TTC549 (cell line): ENCODE measurements at regions not wholly inside any gene's neighbourhood (a gene's known extent, or its start where the extent isn't known, plus 50 kb on each side); places are given as distances from the start of the nearest gene placed in this dataset.
"Not testable (repeated sequence)": the region's sequence is repeated elsewhere in the genome, so short reads cannot be mapped to it uniquely, and the experiment has no call there.

ENCODE experiments used
- FAIRE-seq: peaks from 2 replicates; lab custom pipeline; 2012; peaks lifted over from hg19 to GRCh38; lab: Jason Lieb, UNC

DNA sequence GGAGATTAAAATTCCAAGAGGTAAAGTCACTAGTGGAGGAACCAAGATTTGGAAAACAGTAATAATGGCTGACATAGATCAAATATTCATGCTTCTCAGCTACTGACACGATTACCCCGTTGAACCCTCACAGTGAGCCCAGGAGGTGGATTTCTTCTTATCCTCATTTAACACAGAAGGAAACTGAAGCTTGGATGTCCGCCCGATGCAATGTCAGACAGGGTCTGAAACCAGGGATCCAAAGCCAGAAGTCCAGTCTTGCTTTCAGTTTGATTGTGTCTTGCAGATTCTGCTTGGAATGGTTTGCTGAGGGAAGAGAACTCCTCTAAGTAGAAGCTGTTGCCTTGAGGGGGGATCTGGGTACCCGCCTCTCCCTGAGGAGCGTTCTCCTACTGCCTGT is 404.7 kb downstream of the KCNRG start:
- FAIRE-seq = no peak

DNA sequence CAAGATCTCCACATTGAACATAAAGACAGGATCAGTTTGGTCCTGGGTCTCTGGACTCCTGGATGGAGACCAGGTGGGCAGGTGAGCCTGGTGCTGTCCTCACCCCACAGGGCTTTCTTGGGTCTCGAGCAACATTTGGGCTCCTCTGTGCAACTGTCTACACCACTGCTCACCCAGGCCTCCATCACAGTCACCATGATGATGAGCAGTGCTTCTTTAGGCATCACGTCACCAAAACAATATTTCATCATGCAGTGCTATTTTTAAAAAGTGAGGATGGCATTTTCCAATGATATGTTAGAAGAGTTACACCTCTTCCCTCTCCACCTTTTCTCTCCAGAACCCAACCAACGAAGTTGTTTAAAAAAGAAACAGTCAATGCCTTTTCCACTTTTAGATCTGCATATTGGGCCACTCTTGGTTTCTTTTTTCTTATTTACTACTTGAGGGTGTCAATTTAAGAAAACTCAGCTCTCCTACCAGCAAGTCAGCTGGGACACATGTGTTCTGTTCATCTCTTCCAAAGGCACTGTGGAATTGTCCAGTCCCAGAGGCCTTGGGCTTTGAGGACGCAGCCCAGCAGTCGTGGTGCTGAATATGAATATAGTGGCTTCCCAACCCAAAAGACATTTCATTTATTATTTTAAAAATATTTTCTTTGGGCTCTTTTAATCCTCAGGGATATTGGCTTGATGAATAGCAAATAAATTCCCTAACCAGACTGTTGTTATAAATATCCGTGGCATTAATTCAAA is 405.7 kb downstream of the KCNRG start:
- FAIRE-seq = no peak

DNA sequence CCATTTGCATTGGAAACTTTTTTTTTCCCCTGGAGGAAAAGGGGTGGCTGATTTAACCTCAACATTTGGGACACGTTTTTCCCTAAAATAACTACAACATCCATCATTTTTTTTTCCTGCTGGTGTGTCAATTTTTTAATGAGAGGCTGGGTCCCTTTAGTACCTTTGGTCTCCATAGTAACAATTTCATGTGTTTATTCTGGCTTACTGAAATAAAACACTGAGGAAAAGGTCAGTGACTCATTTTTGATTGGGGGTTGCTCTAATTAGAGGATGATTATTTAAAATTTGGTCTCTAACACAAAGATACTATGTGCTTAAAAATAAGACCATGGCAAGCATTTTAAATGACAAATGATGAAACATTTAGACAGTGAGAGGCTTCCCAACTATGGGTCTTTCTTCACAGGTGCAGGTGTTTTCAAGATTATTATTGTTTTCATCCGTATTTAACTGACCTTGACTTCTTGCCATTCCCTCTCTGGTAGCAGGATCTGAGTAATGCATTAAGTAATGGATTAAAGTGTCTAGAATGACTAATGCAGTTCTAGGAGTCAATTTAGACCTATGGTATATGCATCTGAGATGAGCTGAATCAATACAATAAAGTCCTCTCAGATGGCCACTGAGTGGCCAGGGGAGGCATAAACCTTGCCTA is 406.4 kb downstream of the KCNRG start:
- no peak for FAIRE-seq

DNA sequence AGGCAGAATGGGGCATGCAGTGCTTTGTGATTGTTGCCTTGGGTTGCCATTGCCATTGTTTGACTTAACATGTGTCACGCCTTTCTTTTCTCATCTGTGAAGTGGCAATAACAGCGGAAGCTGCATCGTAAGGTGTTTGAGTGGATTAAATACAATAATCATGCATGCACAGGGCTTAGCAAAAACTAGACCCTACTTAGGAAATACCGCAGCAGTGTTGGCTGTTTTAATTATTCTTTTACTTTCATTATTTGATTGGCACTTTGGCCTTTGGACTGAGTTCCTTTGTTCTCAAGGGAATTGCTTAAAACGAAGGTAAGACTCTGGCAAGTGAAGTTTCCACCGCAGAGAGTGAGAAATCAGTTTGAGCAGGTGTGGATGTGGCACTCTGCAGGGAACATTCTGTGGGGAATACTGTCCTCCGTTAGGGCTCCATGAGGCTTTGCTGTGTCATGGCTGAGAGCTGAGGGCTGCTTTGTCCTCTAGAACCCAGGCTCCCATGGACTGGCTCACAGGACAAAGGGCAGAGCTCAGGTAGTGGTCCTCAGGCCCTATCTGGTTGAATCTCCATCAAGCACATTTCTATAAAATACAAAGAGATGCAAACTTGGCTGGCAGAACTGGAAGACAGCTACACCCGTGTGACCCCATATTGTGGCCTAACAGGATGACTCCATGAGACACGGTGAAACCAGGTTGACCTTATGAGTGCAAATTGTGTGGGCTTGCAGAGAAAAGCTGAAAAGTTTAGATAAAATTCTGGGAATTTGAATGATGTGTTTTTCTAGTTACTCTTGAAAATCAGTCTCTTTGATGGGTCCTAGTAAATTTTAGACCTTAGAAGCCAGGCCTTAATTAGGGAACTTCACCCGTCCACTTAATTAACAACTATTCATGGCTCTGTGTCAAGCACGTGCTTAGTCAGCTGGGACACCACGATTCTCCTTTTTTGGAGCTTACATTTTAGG is 407.2 kb downstream of the KCNRG start:
- no peak for FAIRE-seq

DNA sequence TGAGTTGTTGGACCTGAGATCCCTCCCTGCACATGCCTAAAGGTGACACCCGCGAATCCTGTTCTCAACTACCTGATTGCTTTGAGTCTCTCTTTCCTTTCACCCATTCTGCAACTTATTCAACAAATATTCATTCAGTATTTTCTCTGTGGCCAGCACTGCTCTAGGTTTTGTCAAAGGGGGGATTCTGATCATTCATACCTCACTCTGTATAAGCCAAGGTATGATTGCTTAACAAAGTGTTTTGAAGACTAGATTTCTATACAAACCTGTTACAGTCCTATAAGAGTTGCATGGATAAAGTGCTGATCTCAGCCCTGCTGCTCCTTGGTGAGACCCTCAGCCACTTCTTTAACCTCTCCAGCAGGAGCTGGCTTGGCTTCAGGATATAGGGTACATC is 409.7 kb downstream of the KCNRG start:
- no peak for FAIRE-seq

DNA sequence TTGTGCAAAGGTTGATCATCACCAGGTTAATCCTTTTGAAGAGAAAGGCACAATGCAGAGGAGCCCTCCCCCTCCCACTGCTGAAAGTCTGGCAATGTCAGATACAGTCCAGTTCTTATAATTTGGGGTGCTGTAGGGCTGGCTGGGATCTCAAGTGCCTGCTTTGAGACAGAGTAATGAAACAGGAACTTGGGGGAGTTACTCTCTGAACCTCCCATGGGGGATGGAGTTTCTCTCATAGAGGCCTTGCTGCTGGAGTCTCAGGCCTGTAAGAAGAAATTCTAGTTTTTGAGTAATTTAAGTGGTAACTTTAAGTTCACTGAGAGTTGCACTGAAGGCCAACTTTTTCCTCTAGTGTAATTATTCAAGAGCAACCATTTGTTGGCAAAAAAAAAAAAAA is 410.5 kb downstream of the KCNRG start:
- no peak for FAIRE-seq

DNA sequence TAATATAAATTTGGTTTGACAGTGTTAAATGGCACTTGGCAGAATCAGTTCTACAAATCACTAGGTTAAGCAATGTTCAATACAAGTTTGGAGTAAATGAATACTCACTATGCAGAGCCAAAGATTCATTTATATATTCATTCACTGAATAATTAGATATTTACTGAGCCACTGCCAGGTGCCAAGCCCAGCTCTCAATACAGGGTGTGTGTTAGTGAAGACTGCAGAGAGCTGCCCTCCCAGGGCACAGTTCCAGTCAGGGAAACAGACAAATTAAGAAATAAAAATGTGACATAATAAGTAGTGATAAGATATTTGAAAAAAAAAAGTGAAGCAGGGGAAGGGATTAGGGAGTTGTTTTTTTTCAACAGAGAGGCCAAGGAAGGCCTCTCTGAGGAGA is 411.7 kb downstream of the KCNRG start:
- FAIRE-seq = no peak

DNA sequence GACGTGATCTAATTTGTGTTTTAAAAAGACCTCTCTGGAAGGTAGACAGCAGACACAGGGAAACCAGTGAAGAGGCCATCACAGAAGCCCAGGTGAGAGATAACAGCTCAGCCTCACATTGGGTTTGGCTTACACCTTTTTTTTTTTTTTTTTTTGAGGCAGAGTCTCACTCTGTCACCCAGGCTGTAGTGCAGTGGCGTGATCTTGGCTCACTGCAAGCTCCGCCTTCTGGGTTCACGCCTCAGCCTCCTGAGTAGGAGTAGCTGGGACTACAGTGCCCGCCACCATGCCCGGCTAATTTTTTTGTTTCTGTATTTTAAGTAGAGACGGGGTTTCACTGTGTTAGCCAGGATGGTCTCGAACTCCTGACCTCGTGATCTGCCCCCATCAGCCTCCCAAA is 412.3 kb downstream of the KCNRG start:
- FAIRE-seq = not testable (repeated sequence)

DNA sequence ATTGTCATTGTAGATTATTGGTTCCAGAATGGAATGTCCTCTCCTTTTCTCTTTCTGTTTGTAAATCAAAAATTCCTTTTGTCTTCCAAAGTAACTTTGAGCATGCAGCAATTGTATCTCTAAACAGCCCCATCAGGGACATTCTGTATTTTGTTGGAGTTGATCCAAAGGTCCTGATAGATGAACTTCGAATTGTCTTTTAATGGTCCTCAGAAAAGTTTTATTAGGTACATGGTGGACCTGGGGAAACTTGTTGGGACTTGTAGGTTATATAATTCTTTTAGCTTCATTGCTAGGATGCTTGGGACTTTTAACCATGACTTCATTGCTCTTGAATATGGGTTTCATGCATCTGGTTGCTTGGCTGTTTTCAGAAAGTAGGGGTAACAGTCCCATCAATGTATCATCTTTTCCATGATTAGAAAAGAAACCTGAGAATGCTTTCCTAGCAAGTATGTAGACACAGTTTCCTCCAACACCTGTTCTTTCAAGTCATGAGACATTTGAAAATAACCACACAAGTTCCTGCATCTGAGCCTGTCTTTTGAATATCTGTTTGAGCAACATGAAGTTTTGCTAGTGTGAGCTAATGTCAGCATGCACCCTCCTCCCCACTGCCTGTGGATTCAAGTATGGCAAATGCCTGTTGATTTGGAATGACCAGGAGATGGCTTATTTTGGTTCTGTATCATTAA is 413.1 kb downstream of the KCNRG start:
- no peak for FAIRE-seq

DNA sequence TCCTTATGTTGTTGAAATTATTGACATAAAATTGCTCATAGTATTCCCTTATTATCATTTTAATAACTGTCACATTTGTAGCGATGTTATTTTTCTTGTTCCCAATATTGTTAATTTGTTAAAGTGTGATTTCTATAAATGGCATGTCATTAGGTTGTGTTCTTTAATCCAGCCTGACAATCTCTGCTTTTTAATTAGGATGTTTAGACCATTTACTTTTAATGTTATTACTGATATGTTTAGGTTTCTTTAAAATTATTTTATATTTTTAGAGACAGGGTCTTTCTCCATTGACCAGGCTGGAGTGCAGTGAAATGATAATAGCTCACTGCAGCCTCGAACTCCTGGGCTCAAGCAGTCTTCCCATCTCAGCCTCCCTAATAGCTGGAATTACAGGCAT is 408.5 kb downstream of the DLEU7 start:
- peak; percentile 3 for FAIRE-seq

DNA sequence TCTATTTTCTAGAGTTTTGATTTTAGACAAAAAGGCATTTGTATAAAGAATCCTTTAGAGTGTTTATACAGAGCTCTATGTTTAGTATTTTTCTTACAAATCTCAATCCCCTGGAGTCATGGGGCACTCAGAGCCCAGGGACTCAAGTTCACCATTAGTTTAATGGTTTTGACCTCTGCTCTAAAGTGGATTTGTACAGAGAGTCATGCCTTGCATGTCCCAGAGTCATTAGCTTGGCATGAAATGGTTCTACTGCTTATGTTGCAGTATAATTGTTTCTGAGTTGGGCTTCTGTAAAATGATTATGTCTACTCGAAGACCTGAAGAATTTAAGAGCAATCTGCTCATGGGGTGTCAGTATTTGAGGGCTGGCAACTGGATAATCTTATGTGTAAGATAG is 406.2 kb downstream of the DLEU7 start:
- FAIRE-seq = no peak

DNA sequence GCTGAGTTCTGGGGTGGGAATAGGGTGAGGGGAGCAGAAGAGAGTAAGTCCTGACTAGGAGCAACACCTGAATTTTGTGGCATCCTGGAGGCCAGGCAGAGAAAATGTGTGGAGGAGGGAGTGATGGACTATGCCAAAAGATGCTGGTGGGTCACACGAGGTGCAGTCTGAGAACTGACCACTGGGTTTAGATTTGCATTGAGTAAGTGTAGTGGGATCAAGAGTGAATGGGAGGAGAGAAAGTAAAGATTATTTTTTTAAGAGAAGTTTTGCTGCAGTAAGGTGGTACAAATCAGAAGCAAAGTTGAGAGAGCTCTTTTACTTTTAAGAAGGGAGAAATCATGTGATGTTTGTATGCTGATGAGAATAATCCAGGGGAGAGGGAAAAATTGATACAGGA is 405.1 kb downstream of the DLEU7 start:
- no peak for FAIRE-seq

DNA sequence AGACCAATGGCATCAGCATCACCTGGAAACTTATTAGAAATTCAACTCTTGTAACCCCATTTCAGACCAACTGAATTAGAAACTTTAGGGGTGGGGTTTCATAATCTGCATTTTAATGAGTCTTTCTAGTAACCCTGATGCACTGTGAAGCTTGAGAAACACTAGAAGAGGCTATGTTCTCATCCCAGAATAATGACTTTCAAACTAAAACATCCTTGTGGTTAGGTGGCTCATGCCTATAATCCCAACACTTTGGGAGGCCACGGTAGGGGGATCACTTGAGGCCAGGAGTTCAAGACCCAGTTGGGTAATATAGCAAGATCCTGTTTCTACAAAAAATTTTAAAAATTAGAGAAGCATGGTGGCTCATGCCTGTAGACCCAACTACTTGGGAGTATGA is 402.4 kb downstream of the DLEU7 start:
- no peak for FAIRE-seq

DNA sequence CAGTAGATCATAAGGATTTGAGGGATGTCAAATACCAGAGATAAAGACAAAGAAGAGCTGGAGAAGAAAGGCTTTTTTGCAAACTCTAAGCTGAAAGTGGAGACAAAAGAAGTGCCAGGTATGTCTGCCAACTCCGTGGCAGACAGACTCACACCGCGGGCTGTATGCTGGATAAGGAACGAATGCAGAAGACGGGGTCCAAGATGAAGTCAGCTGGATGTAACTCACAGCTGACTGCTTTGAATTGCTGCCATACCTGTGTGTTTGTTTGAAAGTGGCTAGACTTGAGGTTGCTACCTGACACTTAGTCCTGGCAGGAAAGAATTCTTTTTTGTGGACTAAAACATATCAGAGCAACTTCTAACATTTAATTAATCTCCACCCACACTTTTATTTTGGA is 398.8 kb downstream of the DLEU7 start:
- no peak for FAIRE-seq

DNA sequence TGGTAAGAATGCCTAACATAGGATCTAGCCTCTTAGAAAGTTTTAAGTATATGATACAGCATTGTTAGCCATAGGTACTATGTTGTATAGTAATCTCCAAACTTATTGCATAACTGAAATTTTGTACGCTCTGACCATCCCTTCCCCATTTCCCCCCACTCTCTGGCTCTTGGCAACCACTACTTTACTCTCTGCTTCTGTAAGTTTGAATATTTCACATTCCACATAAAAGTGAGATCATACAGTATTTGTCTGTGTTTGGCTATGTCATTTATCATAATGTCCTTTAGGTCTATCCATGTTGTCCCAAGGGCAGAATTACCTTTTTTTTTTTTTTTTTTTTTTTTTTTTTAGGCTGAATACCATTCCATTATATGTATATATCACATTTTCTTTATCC is 396.9 kb downstream of the DLEU7 start:
- FAIRE-seq = no peak

DNA sequence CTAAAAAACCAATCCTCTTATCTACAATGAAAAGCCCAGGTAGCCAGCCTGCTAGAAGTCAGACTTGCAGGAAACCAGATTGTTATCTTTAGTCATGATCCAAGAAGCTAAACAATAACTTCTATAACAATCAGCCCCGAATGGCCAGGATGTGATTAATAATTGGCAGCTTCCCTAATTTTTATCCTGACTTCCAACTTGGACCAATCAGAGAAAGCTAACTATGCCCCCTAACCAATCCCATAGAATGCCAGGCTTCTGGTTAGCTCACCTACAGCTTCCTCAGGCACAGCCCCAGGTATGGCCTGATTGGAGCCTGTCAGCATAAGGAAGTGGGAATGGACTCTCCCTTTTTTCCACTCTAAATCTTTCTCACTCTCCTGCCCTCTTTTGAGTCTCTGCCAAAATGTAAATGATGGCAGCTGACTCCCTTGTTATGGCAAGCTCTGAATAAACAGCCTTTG is 394.9 kb downstream of the DLEU7 start:
- no peak for FAIRE-seq

DNA sequence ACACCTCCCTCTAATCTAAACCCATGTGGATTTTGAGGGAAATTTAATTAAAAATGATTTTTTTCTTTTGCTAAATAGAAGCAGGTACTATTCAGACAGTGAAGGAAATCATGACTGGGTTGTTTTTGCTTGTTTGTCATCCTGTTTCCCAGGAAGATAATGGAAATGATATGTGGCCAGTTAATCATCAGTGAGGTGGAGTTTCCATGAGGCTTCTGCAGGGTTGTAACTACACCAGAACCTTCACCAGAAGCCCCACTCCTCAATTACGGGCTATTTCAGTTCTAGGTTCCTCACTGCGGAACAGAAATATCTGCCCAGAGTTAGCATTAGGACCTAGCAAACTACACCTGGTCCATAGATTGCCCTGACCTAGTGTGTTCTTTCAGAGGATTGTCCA is 394.0 kb downstream of the DLEU7 start:
- no peak for FAIRE-seq

DNA sequence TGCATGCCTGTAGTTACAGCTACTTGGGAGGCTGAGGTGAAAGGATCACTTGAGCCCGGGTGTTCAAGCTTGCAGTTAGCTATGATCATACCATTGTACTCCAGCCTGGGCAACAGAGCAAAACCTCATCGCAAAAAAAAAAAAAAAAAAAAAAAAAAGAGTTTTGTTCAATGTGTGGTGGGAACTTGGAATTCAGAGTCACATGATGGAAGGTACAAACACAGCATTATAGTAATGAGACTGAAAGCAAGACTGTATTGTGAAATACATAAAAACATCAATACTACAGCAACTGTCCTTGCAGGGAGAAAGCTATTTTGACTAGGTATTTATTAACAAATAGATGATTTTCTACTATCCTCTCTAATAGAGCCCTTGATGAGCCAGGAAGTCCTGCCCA is 393.2 kb downstream of the DLEU7 start:
- no peak for FAIRE-seq

DNA sequence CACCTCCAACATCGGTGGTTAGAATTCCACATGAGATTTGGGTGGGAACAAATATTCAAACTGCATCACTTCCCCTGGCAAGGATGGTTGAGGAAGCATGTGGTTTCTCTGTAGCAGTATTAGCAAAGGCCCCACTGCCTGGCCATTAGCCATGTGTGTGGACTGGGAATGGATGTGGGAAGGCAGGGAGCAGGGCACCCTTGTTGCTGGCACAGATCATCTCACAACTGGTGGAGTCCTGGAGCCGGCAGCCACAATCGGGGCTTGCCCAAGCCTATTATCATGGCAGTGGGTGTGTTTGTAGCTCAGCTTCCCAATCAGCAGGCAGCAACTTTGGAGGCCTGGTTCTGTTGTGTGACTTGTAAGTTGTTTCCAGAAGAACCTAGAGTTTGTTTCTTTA is 391.9 kb downstream of the DLEU7 start:
- FAIRE-seq = no peak

DNA sequence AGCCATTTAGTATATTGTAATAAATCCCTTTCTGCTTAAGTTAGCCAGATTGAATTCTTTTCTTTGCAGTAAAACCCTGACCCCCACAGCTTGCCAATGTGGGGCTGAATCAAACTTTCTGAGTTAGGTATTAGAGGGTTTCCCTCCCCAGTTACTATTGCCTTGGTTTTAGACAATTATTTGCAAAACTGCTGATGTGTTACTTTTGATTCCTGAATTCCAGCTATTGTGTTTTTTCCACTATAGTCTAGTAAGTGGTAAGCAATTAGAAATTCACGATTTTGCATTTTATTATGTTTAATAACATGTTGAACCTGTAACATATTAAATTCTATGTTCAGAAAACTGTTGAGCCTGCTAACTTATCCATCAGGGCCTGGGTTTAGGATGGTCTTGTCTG is 391.5 kb downstream of the DLEU7 start:
- no peak for FAIRE-seq

DNA sequence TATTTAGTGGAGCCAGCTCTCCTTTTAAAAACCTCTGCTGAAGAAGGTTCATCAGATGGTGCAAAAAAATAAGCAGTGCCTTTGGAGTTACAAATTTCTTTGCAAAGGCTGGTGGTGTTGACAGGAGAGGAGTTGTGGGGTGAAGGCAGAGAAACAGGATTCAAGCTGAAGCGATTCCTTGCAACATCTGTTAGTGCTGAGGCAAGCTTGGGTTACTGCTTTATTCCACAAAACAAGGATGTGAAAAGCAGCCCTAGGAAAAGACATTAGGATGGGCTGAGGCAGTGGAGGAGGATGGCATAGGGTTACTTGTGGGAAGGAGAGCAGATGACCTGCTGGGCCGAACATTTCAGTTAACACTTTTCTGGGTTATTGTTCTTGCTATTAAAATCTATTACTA is 390.7 kb downstream of the DLEU7 start:
- no peak for FAIRE-seq

DNA sequence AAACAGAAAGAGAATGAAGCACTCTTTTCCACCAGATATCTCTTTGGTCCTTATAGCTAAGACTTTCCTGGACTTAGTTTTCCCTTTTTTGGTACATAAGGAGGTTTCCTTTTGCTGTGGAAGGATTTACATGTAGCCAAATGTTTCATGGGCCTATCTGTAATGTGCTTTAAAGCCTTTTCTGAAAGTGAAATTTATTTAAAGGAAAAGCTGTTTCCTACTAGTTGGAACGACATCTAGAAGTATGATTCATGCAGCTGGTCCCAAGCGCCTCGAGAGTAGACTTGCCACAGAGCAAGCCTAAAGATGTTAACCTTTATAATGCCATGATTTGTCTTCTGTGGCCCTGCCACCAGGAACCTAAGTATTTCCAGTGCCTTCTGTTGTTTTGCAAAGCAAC is 390.3 kb downstream of the DLEU7 start:
- no peak for FAIRE-seq
